Heart right ventricle (tissue), 16 donors: ENCODE measurements at regions not wholly inside any gene's neighbourhood (a gene's known extent, or its start where the extent isn't known, plus 50 kb on each side); places are given as distances from the start of the nearest gene placed in this dataset.

Experiments
- ATAC-seq, 8 donors: fragments of 200-7000 bp; cut with Tn5 transposase; one replicate each; pipeline ENCODE4 v1.9.1; 2020; ENCODE audit warnings: mild to moderate bottlenecking in 8 of 8, moderate library complexity in 8 of 8, moderate number of reproducible peaks in 1 of 8
- DNase-seq, 2 donors: peaks; one replicate each; pipeline ENCODE4 v3.0.0-alpha.2; 2020
- H3K27ac ChIP-seq, 10 donors: fragments of 200-600 bp; sonication (generic) in 2 of 10; one replicate each; pipeline versions ENCODE4 v1.5.0 to v1.8.0; 2020 to 2022; ENCODE audit warnings: mild to moderate bottlenecking in 3 of 10
- H3K27me3 ChIP-seq, 7 donors: fragments of 200-600 bp; one replicate each; pipeline ENCODE4 v1.8.0; 2021 to 2022; ENCODE audit warnings: mild to moderate bottlenecking in 2 of 7
- H3K36me3 ChIP-seq, 9 donors: fragments of 200-600 bp; sonication (generic) in 1 of 9; one replicate each; pipeline versions ENCODE4 v1.5.0 to v1.8.0; 2020 to 2022; ENCODE audit warnings: mild to moderate bottlenecking in 2 of 9
- H3K4me1 ChIP-seq, 9 donors: fragments of 200-600 bp; sonication (generic) in 1 of 9; one replicate each; pipeline versions ENCODE4 v1.5.0 to v1.8.0; 2020 to 2022; ENCODE audit warnings: mild to moderate bottlenecking in 4 of 9
- H3K4me3 ChIP-seq, 10 donors: fragments of 200-600 bp; sonication (generic) in 2 of 10; one replicate each; pipeline versions ENCODE4 v1.5.0 to v1.8.0; 2020 to 2022; ENCODE audit warnings: mild to moderate bottlenecking in 7 of 10, moderate library complexity in 2 of 10
- H3K9me3 ChIP-seq, 11 donors: fragments of 200-600 bp in 10 of 11; sonication (generic) in 2 of 11; one replicate each; pipeline versions ENCODE4 v1.5.0 to v1.8.0; 2013 to 2022; ENCODE audit warnings: mild to moderate bottlenecking in 2 of 11, control low read depth in 1 of 11, moderate library complexity in 1 of 11
- CTCF ChIP-seq, 9 donors: fragments of 200-600 bp; sonication (generic) in 2 of 9; IDR thresholded peaks; one replicate each; pipeline versions ENCODE4 v1.5.0 to v1.8.0; 2021 to 2022; ENCODE audit warnings: antibody characterized with exemption in 9 of 9, mild to moderate bottlenecking in 5 of 9, moderate library complexity in 1 of 9
- WGBS, 2 donors: extraction: QIAGEN DNeasy Blood & Tissue Kit; methylation state at CpG; one replicate each; pipeline ENCODE4 v1.1.7; 2013; ENCODE audit warnings: inconsistent platforms in 1 of 2; 5-methylcytosine and 5-hydroxymethylcytosine counted together
- intact Hi-C, 10 donors: fragments of 100-400 bp; cut with DNase I; formaldehyde crosslinking; loops; one replicate each; pipeline versions ENCODE4 v1.11.1 to v1.14.2; 2022
- donor health status: Arrhythmogenic right ventricular cardiomyopathy.
- donor health status: ischemic (EF 13 %, LVEDD 7.1; RV severe dilation, severe dysfunction).
- donor health status: healthy with polysubstance abuse.
- donor health status: DM: no; HTN: yes; CAD: no.
- donor health status: DM: no; HTN: no; CAD: no.
- donor health status: ischemic (EF 25% LVEDD 6.9; RV normal size, moderate dysfunction).
- donor health status: ischemic (EF 25% LVEDD 5.7; RV mildly dilated, moderate dysfunction).
- donor health status: healthy.
- donor health status: DM: yes; HTN: yes; CAD: no.
- donor health status: Ischemic cardiomyopathy.
- donor health status: ischemic (EF 35%, LVEDD 5.7; RV mildly dilated, moderate dysfunction).
- donor health status: nonischemic (EF 11% LVEDD 7.7; RV severe dilation, severe dysfunction).
- donor health status: DM: yes; HTN: yes; CAD: no.
- donor health status: PGD.
- donor health status: ischemic (EF 29% LVEDD 5.4; RV normal size, mild dysfunction).
- donor health status: nonischemic (EF 23%, LVEDD 6.1; RV moderate dilation, normal function).

GRCh38 chr2:156125018-156125417 is 207.5 kb downstream of the NR4A2 start:
- intact Hi-C loops, result no loop called here
- Histone ChIP-seq H3K9me3 (peaks cover 0 to 4% (median 0%) of the 10 kb centered on the region in 11 donors), H3K27me3 (peaks cover 0 to 3% (median 0%) of the 10 kb centered on the region in 7 donors), H3K27ac (no peak overlapping the region), H3K4me1 (no peaks in the 10 kb centered on the region), H3K4me3 (no peak overlapping the region), H3K36me3 (no peaks in the 10 kb centered on the region)
- no peak for DNase-seq
- no peak for ATAC-seq
- 67% methylated on average over 7 of the region's 7 CpGs for WGBS, 2 donors
- no peak for TF ChIP-seq CTCF (IDR thresholded peaks at IDR 0.05)

- ATAC-seq (no peak), DNase-seq (no peak)
- Histone ChIP-seq H3K9me3 (peaks cover 0 to 4% (median 0%) of the 10 kb centered on the region in 11 donors), H3K27ac (no peak overlapping the region), H3K27me3 (peaks cover 0 to 3% (median 0%) of the 10 kb centered on the region in 7 donors), H3K4me3 (no peak overlapping the region), H3K36me3 (no peaks in the 10 kb centered on the region), H3K4me1 (no peaks in the 10 kb centered on the region)
- TF ChIP-seq CTCF (IDR thresholded peaks at IDR 0.05), result no peak
- intact Hi-C loops, result no loop called here
Observed at GRCh38 chr2:156124458-156124857, 208.1 kb downstream of the NR4A2 start.

GRCh38 chr2:156118753-156119416 is 213.6 kb downstream of the NR4A2 start:
- ATAC-seq (no peak), DNase-seq (no peak)
- Histone ChIP-seq H3K4me3 (no peak overlapping the region), H3K36me3 (no peaks in the 10 kb centered on the region), H3K9me3 (peaks cover 0 to 4% (median 0%) of the 10 kb centered on the region in 11 donors), H3K27ac (no peak overlapping the region), H3K4me1 (no peaks in the 10 kb centered on the region), H3K27me3 (no peaks in the 10 kb centered on the region)
- TF ChIP-seq CTCF (IDR thresholded peaks at IDR 0.05), result no peak
- 78 to 81% methylated on average over 3 of the region's 3 CpGs for WGBS, 2 donors
- intact Hi-C loops, result no loop called here

- no peak for TF ChIP-seq CTCF (IDR thresholded peaks at IDR 0.05)
- ATAC-seq (no peak), DNase-seq (no peak)
- intact Hi-C loops, result no loop called here
- Histone ChIP-seq H3K27me3 (no peaks in the 10 kb centered on the region), H3K36me3 (no peaks in the 10 kb centered on the region), H3K4me3 (no peak overlapping the region), H3K9me3 (peaks cover 0 to 4% (median 0%) of the 10 kb centered on the region in 11 donors), H3K27ac (no peak overlapping the region), H3K4me1 (no peaks in the 10 kb centered on the region)
- 55% methylated on average over 2 of the region's 2 CpGs for WGBS, 2 donors
Observed at GRCh38 chr2:156116113-156116512, 216.4 kb downstream of the NR4A2 start.
